Activated CD4-positive, alpha-beta T cell treated with anti-CD3 and anti-CD28 coated beads, Interleukin-2, Interleukin-4, amounts not matched to agents 100 ng/mL and 50 ng/mL, durations not matched to agents 16 hours and 8 hours (primary cell): ENCODE measurements at regions not wholly inside any gene's neighbourhood (a gene's known extent, or its start where the extent isn't known, plus 50 kb on each side); places are given as distances from the start of the nearest gene placed in this dataset.
"Not testable (repeated sequence)": the region's sequence is repeated elsewhere in the genome, so short reads cannot be mapped to it uniquely, and the experiment has no call there.

ENCODE experiments used
- DNase-seq: peaks from one replicate; pipeline ENCODE4 v3.0.0-alpha.2; 2020; ENCODE audit warnings: low spot score

- DNase-seq: no peak
Observed at GRCh38 chr9:28923351-28923750, 1350.1 kb upstream of the C9orf72 start.

GRCh38 chr9:28925157-28925556 is 1351.9 kb upstream of the C9orf72 start:
- DNase-seq: no peak

GRCh38 chr9:28926306-28926705 is 1353.0 kb upstream of the C9orf72 start:
- DNase-seq: no peak

- DNase-seq: no peak
Observed at GRCh38 chr9:28927691-28928090, 1354.4 kb upstream of the C9orf72 start.

DNA sequence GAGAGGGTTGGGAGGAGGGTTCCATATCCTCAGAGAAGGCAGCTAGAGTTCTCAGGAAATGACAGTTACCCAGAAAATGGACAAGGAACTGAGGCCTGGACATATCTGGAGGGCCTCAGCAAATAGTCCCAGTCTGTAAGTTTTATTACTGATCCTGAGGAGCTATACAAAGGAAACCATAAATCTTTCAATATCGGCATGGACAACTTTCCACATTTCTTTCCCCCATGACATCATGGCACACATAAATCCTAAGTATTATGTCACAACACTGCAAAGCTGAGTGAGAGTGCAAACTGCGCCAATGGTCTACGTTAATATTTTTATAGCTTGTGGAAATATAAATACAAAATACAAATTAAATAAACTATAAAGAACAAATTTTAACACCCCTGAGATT is 1356.2 kb upstream of the C9orf72 start:
- DNase-seq: no peak

- no peak for DNase-seq
Observed at GRCh38 chr9:28930766-28931165, 1357.5 kb upstream of the C9orf72 start.

- DNase-seq: no peak
Observed at GRCh38 chr9:28934111-28934510, 1360.8 kb upstream of the C9orf72 start.

- no peak for DNase-seq
Observed at GRCh38 chr9:28938981-28939380, 1365.7 kb upstream of the C9orf72 start.

- DNase-seq: no peak
Observed at GRCh38 chr9:28941856-28942255, 1368.6 kb upstream of the C9orf72 start.

DNA sequence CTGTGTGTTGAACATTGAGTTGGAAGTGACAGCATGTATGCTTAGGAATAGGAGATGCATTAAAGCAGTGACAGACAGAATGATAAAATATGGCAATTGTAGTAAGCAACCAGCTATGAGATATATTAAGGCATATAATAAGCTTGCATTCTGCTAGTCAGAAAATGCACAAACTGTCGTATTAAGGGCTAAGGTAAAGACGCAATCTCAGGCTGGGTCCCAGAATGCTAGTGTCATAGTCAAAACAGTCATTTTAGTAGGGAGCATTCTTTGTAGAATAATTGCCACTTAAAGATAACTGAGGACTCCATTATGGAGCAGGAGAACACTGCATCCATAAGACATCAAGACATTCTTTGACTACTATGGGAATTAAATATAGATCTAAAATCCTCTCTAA is 1369.7 kb upstream of the C9orf72 start:
- no peak for DNase-seq

DNA sequence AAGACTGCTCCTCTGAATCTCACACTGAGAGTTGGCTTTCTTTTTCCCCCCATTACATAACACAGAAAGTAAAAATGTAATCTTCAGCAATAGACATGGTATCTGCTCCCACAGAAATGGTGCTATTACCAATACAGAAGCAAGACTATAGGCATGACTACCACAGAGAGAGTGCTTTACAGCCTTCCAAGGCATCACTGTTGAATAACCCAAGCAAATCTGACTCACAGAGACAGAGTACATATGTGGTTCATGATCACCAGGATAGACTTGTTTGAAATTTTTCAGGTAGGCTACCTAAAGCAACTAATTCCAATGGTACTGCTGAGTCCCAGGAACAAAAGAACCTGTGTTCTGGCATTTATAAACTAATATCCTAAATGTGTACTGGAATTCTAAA is 1373.4 kb upstream of the C9orf72 start:
- DNase-seq: no peak

- no peak for DNase-seq
Observed at GRCh38 chr9:28951945-28952344, 1378.7 kb upstream of the C9orf72 start.

GRCh38 chr9:28956116-28956880 is 1383.0 kb upstream of the C9orf72 start:
- no peak for DNase-seq

DNA sequence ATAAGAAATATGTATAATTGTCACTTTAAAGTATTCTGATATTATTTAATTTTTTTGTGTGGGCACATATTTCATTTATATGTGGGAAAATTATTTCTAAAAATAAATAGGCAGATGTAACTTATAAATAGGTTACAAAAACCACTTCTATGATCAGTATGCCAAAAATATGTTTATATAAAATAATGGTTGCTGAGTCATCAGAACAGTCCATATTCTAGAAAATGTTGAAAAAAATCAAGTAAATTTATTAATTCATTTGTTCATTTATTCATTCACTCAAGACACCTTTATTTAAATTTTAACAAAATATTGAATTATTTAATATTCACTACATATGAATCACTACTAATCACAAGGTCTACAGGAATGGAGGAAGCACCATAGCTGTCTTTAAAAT is 1387.3 kb upstream of the C9orf72 start:
- DNase-seq: no peak

DNA sequence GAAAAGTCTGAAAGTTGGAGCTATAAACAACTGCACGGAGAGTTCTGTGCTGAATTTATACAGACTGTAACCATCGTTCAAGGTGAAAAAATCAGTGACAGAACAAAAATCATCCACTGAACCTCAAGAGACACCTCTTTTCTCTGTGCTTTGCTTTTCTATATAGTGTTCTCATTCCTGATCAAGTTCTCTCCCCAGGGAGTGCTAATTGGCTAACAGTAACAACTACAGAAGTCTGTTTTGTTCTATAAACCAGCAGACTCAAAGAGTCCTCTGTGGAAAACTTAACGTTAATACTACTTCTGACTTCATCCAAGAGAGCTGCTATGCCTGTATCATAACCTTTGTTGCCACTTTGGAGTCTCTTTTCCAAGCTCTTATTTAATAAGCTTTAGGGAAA is 1388.3 kb upstream of the C9orf72 start:
- no peak for DNase-seq

DNA sequence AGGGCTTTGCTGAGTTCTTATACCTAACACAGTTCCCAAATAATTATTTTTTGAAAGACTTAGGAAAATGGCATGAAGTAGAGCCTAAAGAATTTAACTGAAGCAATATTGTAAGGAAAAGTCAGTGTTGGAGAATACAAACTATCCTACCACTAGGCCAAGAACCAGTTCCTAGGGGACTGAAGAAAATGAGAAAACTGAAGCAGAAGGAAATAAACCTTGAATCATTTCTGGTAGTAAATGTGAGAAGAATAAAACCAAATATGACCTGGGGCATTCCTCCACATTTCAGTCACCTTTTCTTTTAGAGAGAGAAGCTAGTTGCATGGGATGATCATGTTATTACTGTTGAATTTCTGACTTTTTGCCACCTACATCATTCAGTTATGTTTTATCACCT is 1393.9 kb upstream of the C9orf72 start:
- no peak for DNase-seq

DNA sequence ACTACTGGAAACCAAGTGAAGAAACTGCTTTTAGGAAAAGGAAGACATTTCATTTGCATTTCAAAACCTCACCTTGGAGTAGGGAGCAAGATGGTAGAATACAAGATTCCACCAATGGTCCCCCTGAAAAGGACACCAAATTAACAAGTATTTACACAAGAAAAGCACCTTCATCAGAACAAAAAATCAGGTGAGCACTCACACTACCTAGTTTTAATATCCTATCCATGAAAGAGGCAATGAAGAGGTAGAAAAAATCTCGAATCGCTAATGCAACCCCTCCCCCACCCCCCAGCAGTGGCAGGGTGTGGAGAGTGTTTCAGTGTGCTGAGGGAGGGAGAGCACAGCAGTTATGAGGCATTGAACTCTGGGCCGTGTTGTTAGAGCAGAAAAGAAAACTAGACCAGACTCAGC is 1397.0 kb upstream of the C9orf72 start:
- no peak for DNase-seq

- no peak for DNase-seq
Observed at GRCh38 chr9:28971881-28972280, 1398.6 kb upstream of the C9orf72 start.

DNA sequence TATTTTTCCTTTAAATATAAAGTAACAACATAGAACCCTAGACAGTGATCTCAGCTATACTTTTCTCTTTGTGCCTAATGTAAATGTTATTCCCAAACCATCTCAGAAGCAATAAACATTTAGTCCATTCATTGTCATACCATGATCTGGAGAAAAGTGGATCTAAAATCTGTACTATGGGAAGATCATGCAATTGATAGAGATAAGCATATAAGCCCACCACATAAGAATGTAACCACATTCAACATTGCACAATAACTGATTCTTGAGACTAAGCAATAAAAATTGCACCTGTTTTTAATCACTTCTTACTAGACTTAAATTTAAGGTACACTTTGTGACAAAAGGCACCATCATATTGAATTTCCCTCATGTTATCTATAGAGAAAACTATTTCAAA is 1403.0 kb upstream of the C9orf72 start:
- no peak for DNase-seq

DNA sequence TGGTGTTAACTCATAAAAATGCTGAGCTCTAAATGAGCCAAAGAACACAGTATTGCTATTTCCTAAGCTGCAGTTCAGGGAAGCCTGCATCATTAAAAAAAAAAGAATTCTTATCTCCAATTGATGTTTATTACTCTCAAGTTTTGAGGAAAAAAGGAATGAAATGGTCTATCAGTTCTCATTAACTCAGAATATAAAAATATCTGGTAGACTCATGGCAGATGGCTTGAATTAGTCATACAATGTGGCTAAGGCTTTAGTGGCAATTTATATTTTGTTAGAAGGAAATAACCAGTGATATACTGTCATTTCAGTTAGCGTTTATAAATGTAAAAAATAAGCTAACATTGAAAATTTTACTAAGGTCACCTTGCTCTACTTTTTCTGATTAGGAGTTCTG is 1403.4 kb upstream of the C9orf72 start:
- no peak for DNase-seq

DNA sequence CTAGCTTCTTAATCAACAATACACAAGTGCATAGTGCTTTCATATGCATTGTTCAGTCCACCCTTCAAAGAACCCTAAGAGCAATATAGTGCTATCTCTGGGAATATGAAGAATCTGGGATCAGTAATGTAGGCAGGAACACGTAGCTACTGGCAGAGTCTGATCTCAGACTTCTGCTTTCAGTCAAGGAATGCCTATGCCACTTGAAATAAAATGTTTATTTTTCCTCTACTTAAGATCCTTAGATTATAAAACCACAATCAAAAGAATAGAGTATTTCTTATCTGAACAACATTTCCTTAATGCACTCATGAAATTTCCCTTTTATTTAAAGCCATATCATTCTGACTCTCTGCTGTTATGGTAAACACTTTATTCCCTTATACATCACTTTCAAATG is 1407.8 kb upstream of the C9orf72 start:
- no peak for DNase-seq

- no peak for DNase-seq
Observed at GRCh38 chr9:28981711-28982110, 1408.4 kb upstream of the C9orf72 start.

DNA sequence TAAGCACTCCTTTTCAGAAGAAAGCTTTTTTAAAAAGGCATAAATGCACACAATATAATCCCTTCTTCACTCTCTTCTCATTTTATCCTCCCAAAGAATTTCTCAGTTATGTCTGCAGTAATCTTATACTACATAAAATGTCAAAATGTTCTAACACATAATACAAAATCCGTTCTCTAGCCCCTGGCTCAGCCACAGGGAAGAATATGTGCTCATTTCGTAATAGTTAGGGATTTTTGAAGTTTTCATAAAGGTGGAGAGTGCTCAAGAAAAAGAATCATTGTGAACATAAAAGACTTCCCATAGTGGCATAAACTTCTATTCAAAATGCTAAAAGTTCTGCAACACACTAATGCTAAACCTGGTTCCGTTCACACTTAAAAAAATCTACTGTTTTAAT is 1410.7 kb upstream of the C9orf72 start:
- DNase-seq: no peak

- not testable (repeated sequence) for DNase-seq
Observed at GRCh38 chr9:28990009-28990408, 1416.7 kb upstream of the C9orf72 start.
